Breast epithelium (tissue), 3 donors: ENCODE measurements at regions not wholly inside any gene's neighbourhood (a gene's known extent, or its start where the extent isn't known, plus 50 kb on each side); places are given as distances from the start of the nearest gene placed in this dataset.

Experiments
- POLR2A ChIP-seq: fragments of 450-650 bp; IDR thresholded peaks from one replicate; pipeline ENCODE4 v1.6.1; 2016; ENCODE audit warnings: antibody characterized with exemption, mild to moderate bottlenecking, moderate library complexity
- TF ChIP-seq, protein P1 (sequence below), 3 donors: fragments of 450-650 bp; IDR thresholded peaks; one replicate each; pipeline ENCODE4 v1.5.1; 2016 to 2017; ENCODE audit warnings: antibody characterized with exemption in 3 of 3, mild to moderate bottlenecking in 3 of 3, moderate library complexity in 3 of 3

DNA sequence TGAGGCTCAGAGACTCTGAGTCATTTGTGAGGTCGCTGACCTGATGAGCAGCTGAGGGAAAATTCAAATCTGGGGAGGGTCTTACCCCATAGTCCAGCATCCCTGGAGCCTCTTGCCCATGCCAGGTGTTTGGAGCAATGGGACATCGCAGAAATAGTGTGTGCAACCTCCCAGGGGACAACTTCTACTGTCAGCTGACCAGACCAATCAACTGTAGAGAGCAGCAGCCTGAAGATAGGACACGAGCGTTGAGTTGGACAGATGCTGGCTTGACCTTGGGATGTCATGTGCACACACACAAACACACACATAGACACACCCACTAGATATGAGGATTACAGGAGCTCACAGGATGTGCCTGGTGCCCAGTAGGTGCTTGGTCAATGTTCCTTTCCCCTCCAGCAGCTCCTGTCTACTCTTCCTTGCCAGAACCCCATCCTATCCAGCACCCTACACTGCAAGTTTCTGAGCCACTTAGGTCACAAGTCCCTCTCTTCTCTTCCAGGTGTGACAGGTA is 59.1 kb upstream of the MPEG1 start:
- TF ChIP-seq, protein P1, sequence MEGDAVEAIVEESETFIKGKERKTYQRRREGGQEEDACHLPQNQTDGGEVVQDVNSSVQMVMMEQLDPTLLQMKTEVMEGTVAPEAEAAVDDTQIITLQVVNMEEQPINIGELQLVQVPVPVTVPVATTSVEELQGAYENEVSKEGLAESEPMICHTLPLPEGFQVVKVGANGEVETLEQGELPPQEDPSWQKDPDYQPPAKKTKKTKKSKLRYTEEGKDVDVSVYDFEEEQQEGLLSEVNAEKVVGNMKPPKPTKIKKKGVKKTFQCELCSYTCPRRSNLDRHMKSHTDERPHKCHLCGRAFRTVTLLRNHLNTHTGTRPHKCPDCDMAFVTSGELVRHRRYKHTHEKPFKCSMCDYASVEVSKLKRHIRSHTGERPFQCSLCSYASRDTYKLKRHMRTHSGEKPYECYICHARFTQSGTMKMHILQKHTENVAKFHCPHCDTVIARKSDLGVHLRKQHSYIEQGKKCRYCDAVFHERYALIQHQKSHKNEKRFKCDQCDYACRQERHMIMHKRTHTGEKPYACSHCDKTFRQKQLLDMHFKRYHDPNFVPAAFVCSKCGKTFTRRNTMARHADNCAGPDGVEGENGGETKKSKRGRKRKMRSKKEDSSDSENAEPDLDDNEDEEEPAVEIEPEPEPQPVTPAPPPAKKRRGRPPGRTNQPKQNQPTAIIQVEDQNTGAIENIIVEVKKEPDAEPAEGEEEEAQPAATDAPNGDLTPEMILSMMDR (IDR thresholded peaks at IDR 0.05), result no peak
- TF ChIP-seq POLR2A, result no peak
